ENCODE measurements at regions not wholly inside any gene's neighbourhood (a gene's known extent, or its start where the extent isn't known, plus 50 kb on each side); places are given as distances from the start of the nearest gene placed in this dataset.
"Not testable (repeated sequence)": the region's sequence is repeated elsewhere in the genome, so short reads cannot be mapped to it uniquely, and the experiment has no call there.

DNA sequence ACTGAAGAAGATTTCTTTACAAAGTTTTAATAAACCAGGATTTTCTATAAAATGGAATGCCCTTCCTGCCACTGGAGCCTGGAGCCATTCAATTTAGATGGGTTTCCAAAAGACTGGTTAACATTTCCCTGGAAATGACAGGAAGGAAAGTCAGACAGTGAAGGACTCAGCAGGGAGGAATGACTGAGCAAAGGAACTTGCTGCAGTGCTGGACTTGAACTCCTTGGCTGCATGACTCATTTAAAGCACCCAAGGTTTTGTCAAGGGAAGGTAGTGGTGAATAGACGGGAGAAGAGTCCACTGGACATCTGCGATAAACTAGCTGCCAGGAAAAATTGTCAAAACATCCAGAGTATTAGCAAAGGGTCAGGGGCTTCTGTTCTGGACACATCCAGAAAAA is 163.8 kb upstream of the SLC28A3 start:
- Mint-ChIP-seq H3K9me3 (no peaks in the 10 kb centered on the region), H3K4me1 (ENCODE audit: low read depth) (no peaks in the 10 kb centered on the region), H3K27ac (no peak overlapping the region), H3K36me3 (ENCODE audit: low read depth) (no peaks in the 10 kb centered on the region), H3K27me3 (no peaks in the 10 kb centered on the region), H3K4me3 (no peak overlapping the region)
- DNase-seq = no peak

DNA sequence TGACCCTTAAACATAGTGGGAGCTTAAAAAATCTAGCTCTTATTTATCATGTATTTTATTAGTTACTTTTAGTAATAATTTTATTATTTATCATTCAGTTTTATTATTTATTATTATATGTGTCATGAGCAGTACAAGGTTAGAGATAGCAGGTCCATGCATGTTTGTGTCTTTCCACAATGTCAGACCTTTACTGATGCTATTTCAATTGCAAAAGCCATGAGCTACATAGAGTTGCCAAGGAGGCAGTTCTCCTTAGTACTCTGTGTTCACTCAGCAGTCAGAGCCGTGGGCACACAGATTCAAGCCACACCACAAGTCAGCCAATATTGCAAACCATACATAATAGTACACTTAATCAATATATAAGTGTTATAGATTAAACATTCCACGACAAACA is 157.9 kb upstream of the NTRK2 start:
- Mint-ChIP-seq H3K9me3 (peaks cover 7% of the 10 kb centered on the region), H3K4me1 (ENCODE audit: low read depth) (no peaks in the 10 kb centered on the region), H3K27ac (no peak overlapping the region), H3K4me3 (no peak overlapping the region), H3K36me3 (ENCODE audit: low read depth) (no peaks in the 10 kb centered on the region), H3K27me3 (peaks cover 9% of the 10 kb centered on the region)
- DNase-seq = no peak

DNA sequence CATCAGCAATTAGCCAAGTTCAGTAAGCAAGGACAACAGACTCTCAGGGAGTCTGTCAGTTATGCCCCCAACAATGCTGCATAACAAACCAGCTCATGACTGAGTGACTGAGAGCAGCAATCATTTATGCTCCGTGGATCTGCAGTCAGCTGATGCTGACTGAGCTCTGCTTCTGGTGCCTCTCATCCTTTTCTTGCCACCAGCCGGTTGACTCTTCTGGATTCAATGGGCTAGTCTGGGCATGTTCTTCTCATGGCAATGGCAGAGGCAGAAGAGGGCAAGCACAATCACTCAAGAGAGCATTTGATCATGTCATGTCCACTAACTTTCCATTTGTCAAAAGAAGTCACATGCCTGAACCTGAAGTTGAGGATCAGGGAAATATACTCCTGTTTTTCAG is 157.0 kb upstream of the NTRK2 start:
- H3K4me1 Mint-ChIP-seq (ENCODE audit: low read depth) = no peaks in the 10 kb centered on the region
- peaks cover 9% of the 10 kb centered on the region for H3K27me3 Mint-ChIP-seq
- H3K27ac Mint-ChIP-seq = no peak overlapping the region
- H3K36me3 Mint-ChIP-seq (ENCODE audit: low read depth) = no peaks in the 10 kb centered on the region
- no peak overlapping the region for H3K4me3 Mint-ChIP-seq
- peaks cover 7% of the 10 kb centered on the region for H3K9me3 Mint-ChIP-seq
- DNase-seq = no peak

DNA sequence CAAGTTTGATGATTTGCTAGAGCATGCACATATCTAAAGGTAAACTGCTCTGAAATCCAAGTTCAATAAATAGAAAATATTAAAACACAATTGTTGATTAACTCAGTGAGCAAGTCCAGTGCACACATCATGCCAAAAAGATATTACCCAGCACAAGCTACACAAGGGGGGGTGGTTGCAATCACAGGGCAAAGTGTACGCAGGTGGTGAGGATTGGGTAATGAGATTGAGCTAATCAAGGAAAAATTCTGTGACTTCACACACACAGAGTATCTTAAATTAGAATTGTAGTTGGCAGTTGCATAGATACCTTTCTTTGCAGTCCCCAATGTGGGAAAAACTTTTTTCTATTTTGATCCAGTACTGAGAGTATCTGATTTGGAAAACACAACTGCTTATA is 156.1 kb upstream of the NTRK2 start:
- Mint-ChIP-seq H3K27ac (no peak overlapping the region), H3K4me3 (no peak overlapping the region), H3K27me3 (peaks cover 9% of the 10 kb centered on the region), H3K36me3 (ENCODE audit: low read depth) (no peaks in the 10 kb centered on the region), H3K4me1 (ENCODE audit: low read depth) (no peaks in the 10 kb centered on the region), H3K9me3 (peaks cover 7% of the 10 kb centered on the region)
- DNase-seq = no peak

DNA sequence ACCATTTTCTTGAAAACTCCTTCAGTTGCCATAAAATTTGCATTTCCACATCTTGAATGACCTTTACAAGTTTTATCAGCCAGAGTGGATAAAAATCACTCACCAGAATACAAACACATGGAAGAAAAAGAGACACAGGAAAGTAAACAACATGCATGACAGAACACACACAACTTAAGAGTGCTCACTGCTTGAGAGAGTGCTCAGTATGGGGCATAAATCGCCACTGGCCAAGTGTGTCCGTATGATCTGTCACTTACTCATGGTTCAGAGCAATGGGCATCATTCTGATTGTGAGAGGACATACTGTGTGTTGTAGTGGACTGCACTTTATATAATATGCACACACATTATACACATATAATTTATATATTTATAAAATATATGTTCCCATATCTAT is 155.6 kb upstream of the NTRK2 start:
- H3K27ac Mint-ChIP-seq = no peak overlapping the region
- peaks cover 7% of the 10 kb centered on the region for H3K9me3 Mint-ChIP-seq
- no peak for DNase-seq
- no peaks in the 10 kb centered on the region for H3K4me1 Mint-ChIP-seq (ENCODE audit: low read depth)
- H3K27me3 Mint-ChIP-seq = peaks cover 9% of the 10 kb centered on the region
- H3K36me3 Mint-ChIP-seq (ENCODE audit: low read depth) = no peaks in the 10 kb centered on the region
- no peak overlapping the region for H3K4me3 Mint-ChIP-seq

DNA sequence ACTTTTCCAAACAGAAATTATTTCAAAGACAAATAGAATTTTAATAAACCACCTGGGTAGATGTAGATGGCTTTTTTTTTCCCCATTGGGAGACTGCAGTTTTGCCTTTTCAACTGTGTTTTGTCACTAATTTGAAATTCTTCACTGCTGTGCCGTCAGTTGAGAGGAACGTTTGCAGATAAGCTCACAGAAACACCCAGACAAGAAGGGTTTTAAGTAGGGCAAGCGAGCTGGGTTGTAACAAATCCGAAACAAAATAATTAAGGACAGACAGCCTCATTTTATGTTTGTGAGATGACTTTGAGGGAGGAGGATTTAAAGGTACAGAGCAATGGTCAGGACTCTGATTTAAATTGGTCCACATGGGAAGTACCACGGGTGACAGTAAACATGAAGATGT is 155.1 kb upstream of the NTRK2 start:
- H3K9me3 Mint-ChIP-seq = peaks cover 7% of the 10 kb centered on the region
- no peak overlapping the region for H3K27ac Mint-ChIP-seq
- no peaks in the 10 kb centered on the region for H3K36me3 Mint-ChIP-seq (ENCODE audit: low read depth)
- H3K4me3 Mint-ChIP-seq = no peak overlapping the region
- no peaks in the 10 kb centered on the region for H3K4me1 Mint-ChIP-seq (ENCODE audit: low read depth)
- peaks cover 9% of the 10 kb centered on the region for H3K27me3 Mint-ChIP-seq
- no peak for DNase-seq

DNA sequence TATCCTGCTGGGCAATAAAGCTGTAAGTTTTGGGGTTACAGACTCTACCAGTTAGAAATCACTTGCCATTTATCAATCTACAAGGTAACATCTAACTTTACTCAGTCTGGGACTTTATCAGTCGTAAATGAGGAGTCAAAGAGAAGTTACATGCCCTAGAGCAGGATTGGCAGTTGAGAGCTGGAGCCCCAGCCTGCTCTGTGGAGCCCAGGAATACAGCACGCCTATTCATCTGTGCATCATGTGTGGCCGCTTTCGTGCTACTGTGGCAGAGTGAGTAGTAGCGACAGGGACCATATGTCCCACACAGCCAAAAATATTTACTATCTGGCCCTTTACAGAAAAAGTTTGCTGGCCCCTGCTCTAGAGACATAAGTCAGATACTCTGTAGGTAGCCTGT is 152.5 kb upstream of the NTRK2 start:
- Mint-ChIP-seq H3K4me1 (ENCODE audit: low read depth) (no peaks in the 10 kb centered on the region), H3K36me3 (ENCODE audit: low read depth) (no peaks in the 10 kb centered on the region), H3K27me3 (peaks cover 9% of the 10 kb centered on the region), H3K4me3 (no peak overlapping the region), H3K9me3 (peaks cover 7% of the 10 kb centered on the region), H3K27ac (no peak overlapping the region)
- no peak for DNase-seq

DNA sequence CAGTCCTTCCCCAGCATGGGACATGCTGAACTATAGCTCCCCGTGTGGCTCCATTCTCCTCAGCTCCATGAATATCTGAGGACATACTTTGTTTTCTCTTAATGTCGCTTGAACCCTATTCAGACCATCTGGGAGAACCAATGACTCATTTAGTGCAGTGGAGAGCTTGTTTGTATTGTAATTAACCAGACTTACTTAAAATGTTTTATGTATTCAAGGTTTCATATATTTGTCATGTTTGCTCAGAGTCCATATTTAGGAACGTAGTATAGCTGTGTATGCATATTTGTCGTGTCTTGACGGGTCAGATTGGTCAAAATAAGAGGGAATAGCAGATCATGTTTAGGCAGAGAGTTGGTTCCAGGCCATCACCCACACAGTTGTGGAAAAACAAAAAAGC is 150.1 kb upstream of the NTRK2 start:
- H3K4me3 Mint-ChIP-seq = no peak overlapping the region
- no peaks in the 10 kb centered on the region for H3K36me3 Mint-ChIP-seq (ENCODE audit: low read depth)
- H3K27me3 Mint-ChIP-seq = no peaks in the 10 kb centered on the region
- no peak overlapping the region for H3K27ac Mint-ChIP-seq
- no peak for DNase-seq
- no peaks in the 10 kb centered on the region for H3K4me1 Mint-ChIP-seq (ENCODE audit: low read depth)
- peaks cover 2% of the 10 kb centered on the region for H3K9me3 Mint-ChIP-seq

DNA sequence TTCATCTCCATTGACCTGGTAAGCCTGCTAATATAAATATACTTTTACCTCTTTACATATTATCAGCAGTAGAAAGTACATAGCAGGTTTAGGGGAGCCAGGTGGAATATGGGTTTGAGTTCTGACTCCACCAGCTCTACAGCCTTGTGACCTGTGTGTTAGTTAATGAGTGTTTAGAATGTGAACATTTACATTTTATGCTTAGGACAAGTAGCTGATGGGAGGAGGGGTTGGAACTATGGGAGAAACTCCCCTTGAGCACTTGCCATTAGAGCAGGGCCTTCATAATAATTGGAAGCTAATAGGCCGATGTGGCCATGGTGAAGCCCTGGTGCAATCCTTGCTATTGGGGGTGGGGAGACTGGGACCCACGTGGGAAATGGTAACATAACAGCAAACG is 148.3 kb upstream of the NTRK2 start:
- Mint-ChIP-seq H3K4me1 (ENCODE audit: low read depth) (no peaks in the 10 kb centered on the region), H3K9me3 (peaks cover 2% of the 10 kb centered on the region), H3K4me3 (no peak overlapping the region), H3K27me3 (no peaks in the 10 kb centered on the region), H3K27ac (no peak overlapping the region), H3K36me3 (ENCODE audit: low read depth) (no peaks in the 10 kb centered on the region)
- no peak for DNase-seq

DNA sequence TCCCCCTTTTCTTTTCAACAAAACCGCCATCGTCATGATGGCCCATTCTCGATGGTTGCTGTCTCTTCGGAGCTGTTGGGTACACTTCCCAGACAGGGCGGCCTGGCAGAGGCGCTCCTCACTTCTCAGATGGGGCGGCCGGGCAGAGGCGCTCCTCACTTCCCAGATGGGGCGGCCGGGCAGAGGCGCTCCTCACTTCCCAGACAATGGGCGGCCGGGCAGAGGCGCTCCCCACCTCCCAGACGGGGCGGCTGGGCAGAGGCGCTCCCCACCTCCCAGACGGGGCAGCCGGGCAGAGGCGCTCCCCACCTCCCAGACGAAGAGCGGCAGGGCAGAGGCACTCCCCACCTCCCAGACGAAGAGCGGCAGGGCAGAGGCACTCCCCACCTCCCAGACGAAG is 143.3 kb upstream of the NTRK2 start:
- not testable (repeated sequence) for H3K27me3 Mint-ChIP-seq

DNA sequence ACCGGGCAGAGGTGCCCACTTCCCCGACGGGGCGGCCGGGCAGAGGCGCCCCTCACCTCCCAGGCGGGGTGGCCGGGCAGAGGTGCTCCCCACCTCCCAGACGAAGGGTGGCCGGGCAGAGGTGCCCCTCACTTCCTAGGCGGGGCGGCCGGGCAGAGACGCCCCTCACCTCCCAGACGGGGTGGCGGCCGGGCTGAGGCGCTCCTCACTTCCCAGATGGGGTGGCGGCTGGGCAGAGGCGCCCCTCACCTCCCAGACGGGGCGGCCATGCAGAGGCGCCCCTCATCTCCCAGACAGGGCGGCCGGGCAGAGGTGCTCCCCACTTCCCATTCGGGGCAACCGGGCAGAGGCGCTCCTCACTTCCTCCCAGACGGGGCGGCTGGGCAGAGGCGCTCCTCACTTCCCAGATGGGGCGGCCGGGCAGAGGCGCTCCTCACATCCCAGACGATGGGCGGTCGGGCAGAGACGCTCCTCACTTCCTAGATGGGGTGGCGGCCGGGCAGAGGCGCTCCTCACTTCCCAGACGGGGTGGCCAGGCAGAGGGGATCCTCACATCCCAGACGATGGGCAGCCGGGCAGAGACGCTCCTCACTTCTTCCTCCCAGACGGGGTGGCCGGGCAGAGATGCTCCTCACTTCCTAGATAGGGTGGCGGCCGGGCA is 142.3 kb upstream of the NTRK2 start:
- H3K4me3 Mint-ChIP-seq; H3K4me1 Mint-ChIP-seq (ENCODE audit: low read depth); DNase-seq; H3K36me3 Mint-ChIP-seq (ENCODE audit: low read depth); H3K27ac Mint-ChIP-seq; H3K27me3 Mint-ChIP-seq: not testable (repeated sequence)
- peaks cover 16% of the 10 kb centered on the region for H3K9me3 Mint-ChIP-seq

More for the DNA sequence above, 143.3 kb upstream of the NTRK2 start:
- H3K4me3 Mint-ChIP-seq; DNase-seq; H3K4me1 Mint-ChIP-seq (ENCODE audit: low read depth); H3K36me3 Mint-ChIP-seq (ENCODE audit: low read depth); H3K27ac Mint-ChIP-seq: not testable (repeated sequence)
- H3K9me3 Mint-ChIP-seq = peaks cover 16% of the 10 kb centered on the region

DNA sequence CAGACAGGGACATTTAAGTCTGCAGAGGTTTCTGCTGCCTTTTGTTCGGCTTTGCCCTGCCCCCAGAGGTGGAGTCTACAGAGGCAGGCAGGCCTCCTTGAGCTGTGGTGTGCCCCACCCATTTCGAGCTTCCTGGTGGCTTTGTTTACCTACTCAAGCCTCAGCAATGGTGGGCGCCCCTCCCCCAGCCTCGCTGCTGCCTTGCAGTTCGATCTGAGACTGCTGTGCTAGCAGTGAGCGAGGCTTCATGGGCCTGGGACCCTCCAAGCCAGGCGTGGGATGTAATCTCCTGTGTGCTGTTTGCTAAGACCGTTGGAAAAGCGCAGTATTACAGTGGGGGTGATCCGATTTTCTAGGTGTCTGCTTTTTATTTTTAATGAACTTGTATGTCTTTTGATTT is 133.6 kb upstream of the NTRK2 start:
- H3K4me1 Mint-ChIP-seq (ENCODE audit: low read depth); DNase-seq; H3K27ac Mint-ChIP-seq; H3K27me3 Mint-ChIP-seq; H3K4me3 Mint-ChIP-seq; H3K36me3 Mint-ChIP-seq (ENCODE audit: low read depth): not testable (repeated sequence)
- peaks cover 17% of the 10 kb centered on the region for H3K9me3 Mint-ChIP-seq

DNA sequence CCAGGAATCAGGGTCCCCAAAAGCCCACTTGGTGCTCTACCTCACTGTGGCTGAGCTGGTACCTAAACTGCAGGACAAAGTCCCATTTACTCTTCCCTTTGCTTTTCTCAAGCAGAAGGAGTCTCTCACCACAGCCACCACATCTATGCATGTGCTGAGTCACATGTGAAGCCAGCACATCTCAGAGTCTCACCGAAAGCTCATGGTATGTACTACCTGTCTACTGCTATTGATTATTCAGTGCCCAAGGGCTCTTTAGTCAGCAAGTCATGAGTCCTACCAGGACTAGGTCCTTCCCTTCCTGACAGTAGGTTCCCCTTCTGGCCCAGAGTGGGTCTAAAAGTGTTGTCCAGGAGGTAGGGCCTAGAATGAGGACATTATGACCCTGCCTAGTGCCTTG is 130.7 kb upstream of the NTRK2 start:
- Mint-ChIP-seq H3K4me1 (ENCODE audit: low read depth) (no peaks in the 10 kb centered on the region), H3K9me3 (peaks cover 14% of the 10 kb centered on the region), H3K4me3 (no peak overlapping the region), H3K27me3 (no peaks in the 10 kb centered on the region), H3K36me3 (ENCODE audit: low read depth) (no peaks in the 10 kb centered on the region), H3K27ac (no peak overlapping the region)
- no peak for DNase-seq

DNA sequence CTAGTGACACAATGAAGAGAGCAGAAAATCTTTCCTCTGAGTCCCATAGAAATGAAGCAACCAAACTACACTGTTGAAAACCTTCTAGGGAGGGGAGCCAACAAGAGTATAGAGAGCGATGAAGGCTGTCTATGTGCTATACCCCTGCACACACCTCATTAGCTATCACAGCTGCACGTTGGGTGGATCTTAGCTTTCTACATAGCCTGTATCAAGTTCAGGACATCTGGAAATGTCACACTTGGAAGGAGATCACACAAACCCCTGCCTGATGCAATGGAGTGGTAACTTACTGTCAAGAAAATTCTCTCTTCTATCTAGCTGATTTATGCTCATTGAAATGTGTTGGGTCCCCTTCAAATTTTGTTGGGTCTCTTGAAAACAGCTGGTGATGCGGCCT is 127.0 kb upstream of the NTRK2 start:
- Mint-ChIP-seq H3K27ac (no peak overlapping the region), H3K27me3 (no peaks in the 10 kb centered on the region), H3K4me3 (no peak overlapping the region), H3K4me1 (ENCODE audit: low read depth) (no peaks in the 10 kb centered on the region), H3K9me3 (peaks cover 7% of the 10 kb centered on the region), H3K36me3 (ENCODE audit: low read depth) (no peaks in the 10 kb centered on the region)
- no peak for DNase-seq

DNA sequence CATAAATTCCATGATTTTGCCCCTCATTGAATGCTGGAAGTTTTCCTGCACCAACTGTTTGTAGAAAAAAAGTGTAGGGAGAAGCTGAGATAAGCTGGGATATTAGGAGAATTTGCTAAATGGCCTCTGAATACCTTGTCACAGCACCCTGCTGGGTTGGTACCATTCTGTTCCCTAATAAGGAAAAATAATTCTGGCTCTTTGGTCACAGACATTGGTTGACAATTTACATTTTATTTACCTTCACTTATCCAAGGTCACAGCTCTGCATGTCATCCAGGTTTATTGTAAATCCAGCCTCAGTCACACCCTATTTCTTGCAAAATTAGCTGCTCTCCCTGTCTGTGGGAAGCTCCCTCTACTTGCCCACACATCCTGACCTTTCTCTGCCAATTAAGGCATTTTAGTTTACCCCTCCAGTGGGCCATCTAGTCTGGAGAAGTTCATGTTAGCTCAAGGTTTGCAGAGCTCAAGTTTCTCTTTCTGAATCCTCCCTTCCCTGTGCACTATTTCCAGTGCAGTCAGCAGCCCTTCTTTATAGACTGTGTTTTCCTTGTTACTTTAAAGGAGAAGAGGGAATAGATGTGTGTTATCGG is 115.4 kb upstream of the NTRK2 start:
- peaks cover 13% of the 10 kb centered on the region for H3K27me3 Mint-ChIP-seq
- no peak overlapping the region for H3K4me3 Mint-ChIP-seq
- no peak overlapping the region for H3K27ac Mint-ChIP-seq
- no peaks in the 10 kb centered on the region for H3K36me3 Mint-ChIP-seq (ENCODE audit: low read depth)
- DNase-seq = no peak
- H3K9me3 Mint-ChIP-seq = no peaks in the 10 kb centered on the region
- no peaks in the 10 kb centered on the region for H3K4me1 Mint-ChIP-seq (ENCODE audit: low read depth)

DNA sequence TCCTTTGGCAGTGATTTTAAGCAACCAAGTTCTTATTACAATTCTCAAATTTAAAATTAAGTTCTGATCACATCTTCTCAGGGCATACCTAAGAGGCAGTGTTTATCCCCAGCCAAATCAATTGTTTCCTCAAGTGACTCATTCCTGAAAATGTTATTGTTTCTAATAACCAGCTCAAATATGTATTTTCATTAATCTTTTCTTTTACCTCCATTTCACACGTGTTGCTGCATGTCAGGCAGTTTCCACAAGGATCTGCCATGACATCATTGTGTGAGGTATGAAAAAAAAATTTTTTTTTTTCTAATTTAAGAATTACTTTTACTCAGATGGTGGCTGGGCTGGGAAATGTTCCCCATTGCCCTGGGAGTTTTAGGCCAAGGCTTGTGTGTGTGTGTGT is 113.0 kb upstream of the NTRK2 start:
- no peaks in the 10 kb centered on the region for H3K4me1 Mint-ChIP-seq (ENCODE audit: low read depth)
- no peak overlapping the region for H3K4me3 Mint-ChIP-seq
- no peak overlapping the region for H3K27ac Mint-ChIP-seq
- H3K27me3 Mint-ChIP-seq = peaks cover 13% of the 10 kb centered on the region
- H3K36me3 Mint-ChIP-seq (ENCODE audit: low read depth) = no peaks in the 10 kb centered on the region
- H3K9me3 Mint-ChIP-seq = no peaks in the 10 kb centered on the region
- DNase-seq = no peak

All from activated T-cell treated with anti-CD3 and anti-CD28 coated beads, Interleukin-2, amount 50 U/mL, for 24 hours (primary cell).